ENCODE measurements at regions not wholly inside any gene's neighbourhood (a gene's known extent, or its start where the extent isn't known, plus 50 kb on each side); places are given as distances from the start of the nearest gene placed in this dataset.

GRCh38 chr2:14321357-14321756 is 311.2 kb upstream of the LRATD1 start:
- intact Hi-C loops (cut with DNase I): no loop called here
- DNase-seq: no peak
- no peaks in the 10 kb centered on the region for H3K36me3 ChIP-seq
- no peaks in the 10 kb centered on the region for H3K4me1 ChIP-seq
- TF ChIP-seq CTCF (IDR thresholded peaks at IDR 0.05): no peak
- no peaks in the 10 kb centered on the region for H3K9me3 ChIP-seq
- no peak for ATAC-seq
- H3K4me3 ChIP-seq: no peak overlapping the region
- no peaks in the 10 kb centered on the region for H3K27me3 ChIP-seq (ENCODE audit: low read depth)
- H3K27ac ChIP-seq: no peak overlapping the region

GRCh38 chr2:14322306-14322705 is 310.2 kb upstream of the LRATD1 start:
- Histone ChIP-seq H3K27ac (no peak overlapping the region), H3K9me3 (no peaks in the 10 kb centered on the region), H3K4me1 (no peaks in the 10 kb centered on the region), H3K27me3 (ENCODE audit: low read depth) (no peaks in the 10 kb centered on the region), H3K36me3 (no peaks in the 10 kb centered on the region), H3K4me3 (no peak overlapping the region)
- ATAC-seq (no peak), DNase-seq (no peak)
- TF ChIP-seq CTCF (IDR thresholded peaks at IDR 0.05): no peak
- intact Hi-C loops (cut with DNase I): no loop called here

- Histone ChIP-seq H3K4me3 (no peak overlapping the region), H3K4me1 (no peaks in the 10 kb centered on the region), H3K27ac (no peak overlapping the region), H3K27me3 (ENCODE audit: low read depth) (no peaks in the 10 kb centered on the region), H3K36me3 (no peaks in the 10 kb centered on the region), H3K9me3 (no peaks in the 10 kb centered on the region)
- no peak for TF ChIP-seq CTCF (IDR thresholded peaks at IDR 0.05)
- DNase-seq (no peak), ATAC-seq (no peak)
- intact Hi-C loops (cut with DNase I): no loop called here
Observed at GRCh38 chr2:14324308-14324707, 308.2 kb upstream of the LRATD1 start.

GRCh38 chr2:14330884-14331283 is 301.6 kb upstream of the LRATD1 start:
- H3K9me3 ChIP-seq: no peaks in the 10 kb centered on the region
- no peak overlapping the region for H3K27ac ChIP-seq
- TF ChIP-seq CTCF (IDR thresholded peaks at IDR 0.05): no peak
- H3K27me3 ChIP-seq (ENCODE audit: low read depth): no peaks in the 10 kb centered on the region
- H3K4me1 ChIP-seq: no peaks in the 10 kb centered on the region
- no peaks in the 10 kb centered on the region for H3K36me3 ChIP-seq
- DNase-seq (no peak), ATAC-seq (no peak)
- intact Hi-C loops (cut with DNase I): no loop called here
- no peak overlapping the region for H3K4me3 ChIP-seq

GRCh38 chr2:14336759-14337382 is 295.6 kb upstream of the LRATD1 start:
- Histone ChIP-seq H3K4me1 (no peaks in the 10 kb centered on the region), H3K36me3 (no peaks in the 10 kb centered on the region), H3K27ac (no peak overlapping the region), H3K9me3 (no peaks in the 10 kb centered on the region), H3K4me3 (no peak overlapping the region), H3K27me3 (ENCODE audit: low read depth) (no peaks in the 10 kb centered on the region)
- DNase-seq (no peak), ATAC-seq (no peak)
- no peak for TF ChIP-seq CTCF (IDR thresholded peaks at IDR 0.05)
- intact Hi-C loops (cut with DNase I): no loop called here

GRCh38 chr2:14340703-14341102 is 291.8 kb upstream of the LRATD1 start:
- no peak for TF ChIP-seq CTCF (IDR thresholded peaks at IDR 0.05)
- no peak overlapping the region for H3K27ac ChIP-seq
- no peaks in the 10 kb centered on the region for H3K4me1 ChIP-seq
- no peaks in the 10 kb centered on the region for H3K36me3 ChIP-seq
- intact Hi-C loops (cut with DNase I): no loop called here
- ATAC-seq: no peak
- no peak overlapping the region for H3K4me3 ChIP-seq
- no peak for DNase-seq
- no peaks in the 10 kb centered on the region for H3K9me3 ChIP-seq
- no peaks in the 10 kb centered on the region for H3K27me3 ChIP-seq (ENCODE audit: low read depth)

Data from lower lobe of right lung (tissue), 2 donors.